ENCODE measurements at regions not wholly inside any gene's neighbourhood (a gene's known extent, or its start where the extent isn't known, plus 50 kb on each side); places are given as distances from the start of the nearest gene placed in this dataset.

- TF ChIP-seq CTCF (IDR thresholded peaks at IDR 0.05; ENCODE audit: low read depth, low read length) (no peak), EZH2phosphoT487 (IDR thresholded peaks at IDR 0.05; ENCODE audit: low read depth) (no peak)
These were observed 87.1 kb upstream of the ZNF716 start for GRCh38 chr7:57362868-57363267.

All from OCI-LY3 (cell line).